Mesenchymal stem cell (in vitro differentiated cells and primary cell): ENCODE measurements at regions not wholly inside any gene's neighbourhood (a gene's known extent, or its start where the extent isn't known, plus 50 kb on each side); places are given as distances from the start of the nearest gene placed in this dataset.
"Not testable (repeated sequence)": the region's sequence is repeated elsewhere in the genome, so short reads cannot be mapped to it uniquely, and the experiment has no call there.

Experiments
- DNase-seq: peaks from one replicate; pipeline ENCODE4 v3.0.0-alpha.2; 2013
- H2AFZ ChIP-seq: one replicate; pipeline ENCODE4 v1.6.1; 2013; ENCODE audit warnings: low read depth, mild to moderate bottlenecking, control low read depth, inconsistent platforms, low read length, moderate library complexity
- H2AK5ac ChIP-seq: 2 replicates; pipeline ENCODE4 v1.6.1; 2013; ENCODE audit warnings: low read length, moderate library complexity, mild to moderate bottlenecking, inconsistent platforms; ENCODE audit not compliant: severe bottlenecking
- H2BK120ac ChIP-seq: one replicate; pipeline ENCODE4 v1.6.1; 2013; ENCODE audit warnings: low read depth, mild to moderate bottlenecking, inconsistent platforms, low read length, moderate library complexity
- H2BK12ac ChIP-seq, 2 experiments: one replicate each; pipeline ENCODE4 v1.6.1; 2013; ENCODE audit warnings: inconsistent platforms in 2 of 2, low read length in 2 of 2, mild to moderate bottlenecking in 2 of 2, moderate library complexity in 2 of 2, control low read depth in 1 of 2
- H2BK15ac ChIP-seq: one replicate; pipeline ENCODE4 v1.6.1; 2013; ENCODE audit warnings: mild to moderate bottlenecking, low read depth, inconsistent platforms; ENCODE audit not compliant: poor library complexity, severe bottlenecking
- H2BK5ac ChIP-seq: 2 replicates; pipeline ENCODE4 v1.6.1; 2013; ENCODE audit warnings: low read depth, mild to moderate bottlenecking, low read length, control low read depth, inconsistent platforms; ENCODE audit not compliant: poor library complexity, severe bottlenecking
- H3K14ac ChIP-seq, 2 experiments: one replicate each; pipeline ENCODE4 v1.6.1; 2013; ENCODE audit warnings: inconsistent platforms in 2 of 2, low read length in 2 of 2, control low read depth in 1 of 2, mild to moderate bottlenecking in 1 of 2, moderate library complexity in 1 of 2
- H3K18ac ChIP-seq, 2 experiments: one replicate each; pipeline ENCODE4 v1.6.1; 2013; ENCODE audit warnings: inconsistent platforms in 2 of 2, low read length in 2 of 2, control low read depth in 1 of 2, low read depth in 1 of 2, mild to moderate bottlenecking in 1 of 2
- H3K23ac ChIP-seq, 2 experiments: one replicate each; pipeline ENCODE4 v1.6.1; 2013; ENCODE audit warnings: inconsistent platforms in 2 of 2, low read length in 2 of 2, mild to moderate bottlenecking in 2 of 2, moderate library complexity in 2 of 2, control low read depth in 1 of 2
- H3K27ac ChIP-seq: 2 replicates; pipeline ENCODE4 v1.5.1; 2013; ENCODE audit warnings: mild to moderate bottlenecking, moderate library complexity, low read length, control low read depth, inconsistent platforms; ENCODE audit not compliant: poor library complexity, severe bottlenecking
- H3K27me3 ChIP-seq, 2 experiments: 2 replicates each; pipeline versions ENCODE4 v1.6.1 to v1.7.0; 2013; ENCODE audit warnings: low read length in 2 of 2, mild to moderate bottlenecking in 2 of 2, moderate library complexity in 2 of 2, control low read depth in 1 of 2, inconsistent platforms in 1 of 2; ENCODE audit not compliant: control insufficient read depth in 1 of 2, insufficient read depth in 1 of 2
- H3K36me3 ChIP-seq, 2 experiments: 2 replicates each; pipeline versions ENCODE4 v1.6.1 to v1.7.0; 2013; ENCODE audit warnings: low read length in 2 of 2, control low read depth in 1 of 2, inconsistent platforms in 1 of 2, low read depth in 1 of 2, mild to moderate bottlenecking in 1 of 2; ENCODE audit not compliant: insufficient read depth in 2 of 2, control insufficient read depth in 1 of 2
- H3K4ac ChIP-seq, 2 experiments: one replicate each; pipeline ENCODE4 v1.6.1; 2013; ENCODE audit warnings: inconsistent platforms in 2 of 2, low read length in 2 of 2, mild to moderate bottlenecking in 2 of 2, moderate library complexity in 2 of 2, control low read depth in 1 of 2, low read depth in 1 of 2
- H3K4me1 ChIP-seq: 2 replicates; pipeline ENCODE4 v1.6.1; 2013; ENCODE audit warnings: low read depth, low read length, control low read depth; ENCODE audit not compliant: control insufficient read depth, insufficient read depth
- H3K4me2 ChIP-seq: 2 replicates; pipeline ENCODE4 v1.6.1; 2013; ENCODE audit warnings: low read length, mild to moderate bottlenecking, inconsistent platforms; ENCODE audit not compliant: poor library complexity, severe bottlenecking
- H3K4me3 ChIP-seq, 2 experiments: 2 replicates each; pipeline versions ENCODE4 v1.5.1 to v1.7.0; 2013; ENCODE audit warnings: low read length in 2 of 2, mild to moderate bottlenecking in 2 of 2, control low read depth in 1 of 2, low read depth in 1 of 2; ENCODE audit not compliant: insufficient read depth in 1 of 2
- H3K79me1 ChIP-seq: replicated peaks from 2 replicates; pipeline ENCODE4 v1.6.1; 2013; ENCODE audit warnings: mild to moderate bottlenecking, control low read depth, low read length, inconsistent platforms; ENCODE audit not compliant: poor library complexity, severe bottlenecking
- H3K9ac ChIP-seq: 2 replicates; pipeline ENCODE4 v1.7.0; 2013; ENCODE audit warnings: mild to moderate bottlenecking, low read length, moderate library complexity
- H3K9me3 ChIP-seq: 2 replicates; pipeline ENCODE4 v1.7.0; 2013; ENCODE audit warnings: mild to moderate bottlenecking, low read length; ENCODE audit not compliant: control insufficient read depth
- H4K8ac ChIP-seq: one replicate; pipeline ENCODE4 v1.6.1; 2013; ENCODE audit warnings: inconsistent platforms, mild to moderate bottlenecking, low read length, moderate library complexity
- H4K91ac ChIP-seq: one replicate; pipeline ENCODE4 v1.6.1; 2013; ENCODE audit warnings: mild to moderate bottlenecking, low read length, inconsistent platforms
- whole genome bisulfite sequencing: methylation state at CpG from one replicate; pipeline ENCODE4 v1.1.7; 2013; ENCODE audit warnings: mixed read lengths; 5-methylcytosine and 5-hydroxymethylcytosine counted together

- not testable (repeated sequence) for H2AK5ac ChIP-seq, H3K79me1 ChIP-seq, H3K36me3 ChIP-seq, H4K8ac ChIP-seq, H3K4ac ChIP-seq, H3K4me1 ChIP-seq, H2BK12ac ChIP-seq, H3K14ac ChIP-seq, H3K9ac ChIP-seq, H4K91ac ChIP-seq, H3K4me3 ChIP-seq, H3K18ac ChIP-seq, DNase-seq, H3K27me3 ChIP-seq, H3K9me3 ChIP-seq, H2BK15ac ChIP-seq, H2BK120ac ChIP-seq, H3K27ac ChIP-seq, H2BK5ac ChIP-seq, H2AFZ ChIP-seq, H3K4me2 ChIP-seq, H3K23ac ChIP-seq
- 89% methylated on average over 6 of the region's 10 CpGs for WGBS
Measured at GRCh38 chr18:51360301-51360700, 162.8 kb upstream of the MEX3C start.

- Histone ChIP-seq H3K14ac (peak overlapping the region in 1 of 2 experiments; percentile 41), H3K4me3 (no peak overlapping the region), H4K8ac (no peak overlapping the region), H3K18ac (peak overlapping the region in 1 of 2 experiments; percentile 66), H3K36me3 (no peaks in the 10 kb centered on the region), H3K79me1 (no peaks in the 10 kb centered on the region), H3K23ac (no peak overlapping the region), H3K4me1 (no peaks in the 10 kb centered on the region), H2BK5ac (no peak overlapping the region), H2BK15ac (no peak overlapping the region), H2AFZ (no peak overlapping the region), H2BK12ac (peak overlapping the region in 1 of 2 experiments; percentile 71), H3K4ac (no peak overlapping the region), H3K4me2 (no peak overlapping the region), H2BK120ac (no peak overlapping the region), H2AK5ac (no peak overlapping the region), H3K27me3 (no peaks in the 10 kb centered on the region), H3K27ac (no peak overlapping the region), H3K9me3 (no peaks in the 10 kb centered on the region), H4K91ac (no peak overlapping the region), H3K9ac (no peak overlapping the region)
- peak; percentile 86 for DNase-seq
- 41% methylated on average over 5 of the region's 6 CpGs for WGBS
Measured at GRCh38 chr18:51361130-51361860, 163.8 kb upstream of the MEX3C start.

GRCh38 chr18:51363384-51363783 lies 165.9 kb upstream of the MEX3C start:
- Histone ChIP-seq H3K4ac (no peak overlapping the region), H2AFZ (no peak overlapping the region), H3K27ac (no peak overlapping the region), H3K14ac (no peak overlapping the region), H2BK12ac (no peak overlapping the region), H3K9ac (no peak overlapping the region), H3K4me3 (no peak overlapping the region), H2BK15ac (no peak overlapping the region), H3K9me3 (no peaks in the 10 kb centered on the region), H3K4me2 (no peak overlapping the region), H3K23ac (no peak overlapping the region), H3K27me3 (no peaks in the 10 kb centered on the region), H2BK5ac (no peak overlapping the region), H2BK120ac (no peak overlapping the region), H3K36me3 (no peaks in the 10 kb centered on the region), H4K91ac (no peak overlapping the region), H3K4me1 (no peaks in the 10 kb centered on the region), H2AK5ac (no peak overlapping the region), H3K79me1 (no peaks in the 10 kb centered on the region), H3K18ac (no peak overlapping the region), H4K8ac (no peak overlapping the region)
- WGBS, result 36% methylated on average over 1 of the region's 1 CpG
- no peak for DNase-seq

GRCh38 chr18:51370996-51371395 lies 173.5 kb upstream of the MEX3C start:
- Histone ChIP-seq H2AK5ac (no peak overlapping the region), H3K4me3 (no peak overlapping the region), H3K14ac (no peak overlapping the region), H4K91ac (no peak overlapping the region), H3K4ac (no peak overlapping the region), H3K36me3 (no peaks in the 10 kb centered on the region), H3K9me3 (peaks cover 12% of the 10 kb centered on the region), H2BK5ac (no peak overlapping the region), H2BK12ac (no peak overlapping the region), H3K23ac (no peak overlapping the region), H2BK15ac (no peak overlapping the region), H3K27ac (no peak overlapping the region), H3K27me3 (no peaks in the 10 kb centered on the region), H3K4me1 (no peaks in the 10 kb centered on the region), H3K79me1 (no peaks in the 10 kb centered on the region), H4K8ac (no peak overlapping the region), H3K4me2 (no peak overlapping the region), H3K18ac (no peak overlapping the region), H3K9ac (no peak overlapping the region), H2AFZ (no peak overlapping the region), H2BK120ac (no peak overlapping the region)
- WGBS, result 57% methylated on average over 3 of the region's 3 CpGs
- no peak for DNase-seq
